ENCODE measurements at regions not wholly inside any gene's neighbourhood (a gene's known extent, or its start where the extent isn't known, plus 50 kb on each side); places are given as distances from the start of the nearest gene placed in this dataset.

GRCh38 chr6:80441131-80441530 lies 334.7 kb downstream of the BCKDHB start:
- TF ChIP-seq CTCF (IDR thresholded peaks at IDR 0.05) (no peak), POLR2A (IDR thresholded peaks at IDR 0.05) (no peak)

All from transverse colon (tissue), 3 donors.